ENCODE measurements at regions not wholly inside any gene's neighbourhood (a gene's known extent, or its start where the extent isn't known, plus 50 kb on each side); places are given as distances from the start of the nearest gene placed in this dataset.

GRCh38 chr14:98167275-98167674 lies 1104.7 kb downstream of the BCL11B start:
- no peak for TF ChIP-seq EP300 (IDR thresholded peaks at IDR 0.05)
- TF ChIP-seq, protein P1, sequence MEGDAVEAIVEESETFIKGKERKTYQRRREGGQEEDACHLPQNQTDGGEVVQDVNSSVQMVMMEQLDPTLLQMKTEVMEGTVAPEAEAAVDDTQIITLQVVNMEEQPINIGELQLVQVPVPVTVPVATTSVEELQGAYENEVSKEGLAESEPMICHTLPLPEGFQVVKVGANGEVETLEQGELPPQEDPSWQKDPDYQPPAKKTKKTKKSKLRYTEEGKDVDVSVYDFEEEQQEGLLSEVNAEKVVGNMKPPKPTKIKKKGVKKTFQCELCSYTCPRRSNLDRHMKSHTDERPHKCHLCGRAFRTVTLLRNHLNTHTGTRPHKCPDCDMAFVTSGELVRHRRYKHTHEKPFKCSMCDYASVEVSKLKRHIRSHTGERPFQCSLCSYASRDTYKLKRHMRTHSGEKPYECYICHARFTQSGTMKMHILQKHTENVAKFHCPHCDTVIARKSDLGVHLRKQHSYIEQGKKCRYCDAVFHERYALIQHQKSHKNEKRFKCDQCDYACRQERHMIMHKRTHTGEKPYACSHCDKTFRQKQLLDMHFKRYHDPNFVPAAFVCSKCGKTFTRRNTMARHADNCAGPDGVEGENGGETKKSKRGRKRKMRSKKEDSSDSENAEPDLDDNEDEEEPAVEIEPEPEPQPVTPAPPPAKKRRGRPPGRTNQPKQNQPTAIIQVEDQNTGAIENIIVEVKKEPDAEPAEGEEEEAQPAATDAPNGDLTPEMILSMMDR (IDR thresholded peaks at IDR 0.05), result no peak
- TF ChIP-seq POLR2AphosphoS5 (IDR thresholded peaks at IDR 0.05), result no peak
- TF ChIP-seq POLR2A (IDR thresholded peaks at IDR 0.05), result no peak
- DNase-seq (ENCODE audit: low spot score in 2 of 2), result no peak
- Histone ChIP-seq H3K4me3 (no peak overlapping the region), H3K36me3 (no peaks in the 10 kb centered on the region), H3K27ac (no peak overlapping the region), H3K27me3 (peaks cover 8% of the 10 kb centered on the region), H3K4me1 (no peaks in the 10 kb centered on the region), H3K9me3 (no peaks in the 10 kb centered on the region)
- 91% methylated on average over 10 of the region's 10 CpGs for WGBS

DNA sequence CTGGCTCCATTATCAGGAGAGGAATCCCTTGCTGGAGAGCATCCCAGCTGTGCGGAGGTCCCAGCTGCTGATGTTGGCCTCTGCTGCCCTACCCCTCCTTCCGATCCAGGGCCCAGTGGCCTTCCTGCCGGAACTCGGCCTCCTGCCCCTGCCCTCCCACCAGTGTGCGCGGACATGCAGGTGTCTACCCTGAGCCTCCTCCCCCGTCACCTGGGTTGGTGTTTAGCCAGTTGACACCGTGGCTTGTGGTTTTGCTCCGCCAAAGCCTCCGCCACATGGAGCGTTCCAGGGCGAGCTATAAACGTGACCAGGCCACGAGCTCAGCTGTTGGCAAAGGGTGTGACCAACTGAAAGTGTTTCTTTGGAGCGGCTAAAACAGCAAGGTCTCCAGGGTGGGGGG lies 1104.3 kb downstream of the BCL11B start:
- no peaks in the 10 kb centered on the region for H3K4me1 ChIP-seq
- DNase-seq (ENCODE audit: low spot score in 2 of 2), result no peak
- WGBS, result 89% methylated on average over 15 of the region's 15 CpGs

GRCh38 chr14:98168211-98168985 lies 1103.6 kb downstream of the BCL11B start:
- Histone ChIP-seq H3K36me3 (no peaks in the 10 kb centered on the region), H3K4me1 (no peaks in the 10 kb centered on the region), H3K9me3 (no peaks in the 10 kb centered on the region), H3K27ac (no peak overlapping the region), H3K27me3 (peaks cover 7% of the 10 kb centered on the region), H3K4me3 (no peak overlapping the region)
- WGBS, result 88% methylated on average over 5 of the region's 5 CpGs
- no peak for DNase-seq (ENCODE audit: low spot score in 2 of 2)
- TF ChIP-seq, protein P1 (IDR thresholded peaks at IDR 0.05), result no peak
- TF ChIP-seq POLR2AphosphoS5 (IDR thresholded peaks at IDR 0.05) (no peak), EP300 (IDR thresholded peaks at IDR 0.05) (no peak), POLR2A (IDR thresholded peaks at IDR 0.05) (no peak)

More for the DNA sequence above, 1104.3 kb downstream of the BCL11B start:
- H3K27ac ChIP-seq, result no peak overlapping the region
- no peak overlapping the region for H3K4me3 ChIP-seq
- H3K9me3 ChIP-seq, result no peaks in the 10 kb centered on the region
- peaks cover 8% of the 10 kb centered on the region for H3K27me3 ChIP-seq
- no peaks in the 10 kb centered on the region for H3K36me3 ChIP-seq
- TF ChIP-seq, protein P1 (IDR thresholded peaks at IDR 0.05), result no peak
- TF ChIP-seq POLR2AphosphoS5 (IDR thresholded peaks at IDR 0.05) (no peak), POLR2A (IDR thresholded peaks at IDR 0.05) (no peak), EP300 (IDR thresholded peaks at IDR 0.05) (no peak)

GRCh38 chr14:98169170-98169587 lies 1102.8 kb downstream of the BCL11B start:
- Histone ChIP-seq H3K36me3 (no peaks in the 10 kb centered on the region), H3K4me3 (no peak overlapping the region), H3K4me1 (no peaks in the 10 kb centered on the region), H3K27ac (no peak overlapping the region), H3K9me3 (no peaks in the 10 kb centered on the region), H3K27me3 (no peaks in the 10 kb centered on the region)
- TF ChIP-seq POLR2A (IDR thresholded peaks at IDR 0.05) (no peak), POLR2AphosphoS5 (IDR thresholded peaks at IDR 0.05) (no peak), EP300 (IDR thresholded peaks at IDR 0.05) (no peak)
- TF ChIP-seq, protein P1 (IDR thresholded peaks at IDR 0.05), result no peak
- no peak for DNase-seq (ENCODE audit: low spot score in 2 of 2)

- 86% methylated on average over 5 of the region's 5 CpGs for WGBS
- TF ChIP-seq, protein P1 (IDR thresholded peaks at IDR 0.05), result no peak
- no peak for TF ChIP-seq POLR2AphosphoS5 (IDR thresholded peaks at IDR 0.05)
- TF ChIP-seq POLR2A (IDR thresholded peaks at IDR 0.05), result no peak
- TF ChIP-seq EP300 (IDR thresholded peaks at IDR 0.05), result no peak
- Histone ChIP-seq H3K9me3 (no peaks in the 10 kb centered on the region), H3K4me1 (no peaks in the 10 kb centered on the region), H3K36me3 (no peaks in the 10 kb centered on the region), H3K4me3 (no peak overlapping the region), H3K27ac (no peak overlapping the region), H3K27me3 (no peaks in the 10 kb centered on the region)
- no peak for DNase-seq (ENCODE audit: low spot score in 2 of 2)
Observed at GRCh38 chr14:98170575-98170974, 1101.4 kb downstream of the BCL11B start.

All from suprapubic skin (tissue), 4 donors.